ENCODE measurements at regions not wholly inside any gene's neighbourhood (a gene's known extent, or its start where the extent isn't known, plus 50 kb on each side); places are given as distances from the start of the nearest gene placed in this dataset.
"Not testable (repeated sequence)": the region's sequence is repeated elsewhere in the genome, so short reads cannot be mapped to it uniquely, and the experiment has no call there.

- Histone ChIP-seq H3K36me3 (ENCODE audit: insufficient read depth, low read length) (no peaks in the 10 kb centered on the region), H3K9ac (ENCODE audit: insufficient read length) (no peak overlapping the region), H3K4me3 (no peak overlapping the region), H3K9me3 (ENCODE audit: low read depth, low read length) (no peaks in the 10 kb centered on the region), H3K27ac (no peak overlapping the region)
- TF ChIP-seq FOXP2 (optimal IDR thresholded peaks at IDR 0.05; ENCODE audit: control extremely low read depth, extremely low read length, insufficient read depth) = no peak
- no peak for TF ChIP-seq EZH2 (IDR thresholded peaks at IDR 0.05)
- no peak for TF ChIP-seq POLR2AphosphoS5 (IDR thresholded peaks at IDR 0.05; ENCODE audit: borderline replicate concordance, low read depth, low read length)
- no peak for DNase-seq (ENCODE audit: low read depth, low spot score)
These were observed 85.4 kb upstream of the SMARCA2 start for GRCh38 chr9:1929722-1930244.

DNA sequence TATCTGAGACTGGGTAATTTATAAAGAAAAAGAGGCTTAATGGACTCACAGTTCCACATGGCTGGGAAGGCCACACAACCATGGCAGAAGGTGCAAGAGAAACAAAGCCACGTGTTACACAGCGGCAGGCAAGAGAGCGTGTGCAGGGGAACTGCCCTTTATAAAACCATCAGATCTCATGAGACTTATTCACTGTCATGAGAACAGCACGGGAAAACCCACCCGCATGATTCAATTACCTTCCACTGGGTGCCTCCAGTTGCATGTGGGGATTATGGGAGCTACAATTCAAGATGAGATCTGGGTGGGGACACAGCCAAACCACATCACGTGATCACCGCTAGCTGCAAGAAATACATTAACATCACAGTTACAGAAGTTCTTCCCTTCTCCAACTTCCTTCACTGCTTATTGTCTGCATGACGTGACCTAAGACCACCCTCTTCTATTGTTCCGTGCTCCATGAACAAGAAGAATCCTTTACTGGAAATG is 84.9 kb upstream of the SMARCA2 start:
- H3K9ac ChIP-seq (ENCODE audit: insufficient read length) = not testable (repeated sequence)

DNA sequence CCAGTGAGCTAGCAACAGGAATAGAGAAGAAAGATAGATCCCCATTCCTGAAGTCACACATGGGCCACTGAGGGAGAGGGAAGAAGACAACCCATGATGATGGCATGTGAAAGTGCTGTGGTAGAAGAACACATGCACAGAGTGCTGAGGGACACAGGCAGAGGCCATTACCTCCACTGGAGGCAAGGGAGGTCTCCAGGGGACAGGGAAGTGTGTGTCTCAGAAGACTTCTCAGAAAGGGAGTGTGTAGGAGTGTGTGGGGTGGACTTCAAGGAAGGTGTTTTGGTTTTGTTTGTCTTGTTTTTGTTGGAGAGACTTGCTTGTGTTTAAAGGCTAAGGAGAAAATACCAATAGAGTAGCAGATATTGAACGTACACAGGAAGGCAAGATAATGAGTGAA is 77.0 kb upstream of the SMARCA2 start:
- Histone ChIP-seq H3K9me3 (ENCODE audit: low read depth, low read length) (no peaks in the 10 kb centered on the region), H3K4me3 (no peak overlapping the region), H3K9ac (ENCODE audit: insufficient read length) (no peak overlapping the region), H3K36me3 (ENCODE audit: insufficient read depth, low read length) (no peaks in the 10 kb centered on the region), H3K27ac (no peak overlapping the region)
- TF ChIP-seq FOXP2 (optimal IDR thresholded peaks at IDR 0.05; ENCODE audit: control extremely low read depth, extremely low read length, insufficient read depth) (no peak), POLR2AphosphoS5 (IDR thresholded peaks at IDR 0.05; ENCODE audit: borderline replicate concordance, low read depth, low read length) (no peak), EZH2 (IDR thresholded peaks at IDR 0.05) (no peak)
- no peak for DNase-seq (ENCODE audit: low read depth, low spot score)

More for the DNA sequence above, 84.9 kb upstream of the SMARCA2 start:
- not testable (repeated sequence) for H3K9me3 ChIP-seq (ENCODE audit: low read depth, low read length); H3K4me3 ChIP-seq; H3K27ac ChIP-seq; DNase-seq (ENCODE audit: low read depth, low spot score); H3K36me3 ChIP-seq (ENCODE audit: insufficient read depth, low read length)

GRCh38 chr9:1938675-1939170 is 76.4 kb upstream of the SMARCA2 start:
- Histone ChIP-seq H3K9ac (ENCODE audit: insufficient read length) (no peak overlapping the region), H3K27ac (no peak overlapping the region), H3K9me3 (ENCODE audit: low read depth, low read length) (no peaks in the 10 kb centered on the region), H3K36me3 (ENCODE audit: insufficient read depth, low read length) (no peaks in the 10 kb centered on the region), H3K4me3 (no peak overlapping the region)
- DNase-seq (ENCODE audit: low read depth, low spot score) = no peak
- TF ChIP-seq POLR2AphosphoS5 (IDR thresholded peaks at IDR 0.05; ENCODE audit: borderline replicate concordance, low read depth, low read length) (no peak), EZH2 (IDR thresholded peaks at IDR 0.05) (no peak), FOXP2 (optimal IDR thresholded peaks at IDR 0.05; ENCODE audit: control extremely low read depth, extremely low read length, insufficient read depth) (no peak)

DNA sequence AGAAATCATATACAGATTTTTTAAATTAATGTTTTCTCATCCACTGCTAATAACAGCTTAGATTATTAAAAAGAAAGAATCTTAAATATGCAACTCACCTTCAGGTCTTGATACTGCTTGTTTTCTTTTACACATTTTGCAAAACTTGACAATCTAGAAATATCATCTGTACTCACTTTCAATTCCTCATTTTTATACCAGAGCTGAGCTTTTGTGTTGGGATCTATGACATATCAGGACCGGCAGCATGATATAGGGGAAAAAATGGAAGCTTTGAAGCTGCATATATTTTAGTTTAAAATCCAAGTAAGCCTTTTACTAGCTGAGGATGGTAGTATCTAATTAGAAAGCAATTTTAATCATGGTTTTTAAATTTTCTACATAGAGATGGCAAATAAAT is 75.7 kb upstream of the SMARCA2 start:
- TF ChIP-seq EZH2 (IDR thresholded peaks at IDR 0.05) = no peak
- TF ChIP-seq FOXP2 (optimal IDR thresholded peaks at IDR 0.05; ENCODE audit: control extremely low read depth, extremely low read length, insufficient read depth) = no peak
- TF ChIP-seq POLR2AphosphoS5 (IDR thresholded peaks at IDR 0.05; ENCODE audit: borderline replicate concordance, low read depth, low read length) = no peak
- Histone ChIP-seq H3K4me3 (no peak overlapping the region), H3K27ac (no peak overlapping the region), H3K36me3 (ENCODE audit: insufficient read depth, low read length) (no peaks in the 10 kb centered on the region), H3K9ac (ENCODE audit: insufficient read length) (no peak overlapping the region), H3K9me3 (ENCODE audit: low read depth, low read length) (no peaks in the 10 kb centered on the region)
- no peak for DNase-seq (ENCODE audit: low read depth, low spot score)

GRCh38 chr9:1939926-1940368 is 75.2 kb upstream of the SMARCA2 start:
- TF ChIP-seq FOXP2 (optimal IDR thresholded peaks at IDR 0.05; ENCODE audit: control extremely low read depth, extremely low read length, insufficient read depth) (no peak), POLR2AphosphoS5 (IDR thresholded peaks at IDR 0.05; ENCODE audit: borderline replicate concordance, low read depth, low read length) (no peak), EZH2 (IDR thresholded peaks at IDR 0.05) (no peak)
- no peak for DNase-seq (ENCODE audit: low read depth, low spot score)
- H3K4me3 ChIP-seq = no peak overlapping the region
- no peaks in the 10 kb centered on the region for H3K9me3 ChIP-seq (ENCODE audit: low read depth, low read length)
- H3K27ac ChIP-seq = no peak overlapping the region
- no peak overlapping the region for H3K9ac ChIP-seq (ENCODE audit: insufficient read length)
- no peaks in the 10 kb centered on the region for H3K36me3 ChIP-seq (ENCODE audit: insufficient read depth, low read length)

GRCh38 chr9:1941989-1942388 is 73.2 kb upstream of the SMARCA2 start:
- no peak for DNase-seq (ENCODE audit: low read depth, low spot score)
- no peaks in the 10 kb centered on the region for H3K9me3 ChIP-seq (ENCODE audit: low read depth, low read length)
- H3K36me3 ChIP-seq (ENCODE audit: insufficient read depth, low read length) = no peaks in the 10 kb centered on the region
- no peak overlapping the region for H3K4me3 ChIP-seq
- no peak overlapping the region for H3K27ac ChIP-seq
- H3K9ac ChIP-seq (ENCODE audit: insufficient read length) = no peak overlapping the region
- no peak for TF ChIP-seq EZH2 (IDR thresholded peaks at IDR 0.05)
- TF ChIP-seq POLR2AphosphoS5 (IDR thresholded peaks at IDR 0.05; ENCODE audit: borderline replicate concordance, low read depth, low read length) = no peak
- TF ChIP-seq FOXP2 (optimal IDR thresholded peaks at IDR 0.05; ENCODE audit: control extremely low read depth, extremely low read length, insufficient read depth) = no peak

DNA sequence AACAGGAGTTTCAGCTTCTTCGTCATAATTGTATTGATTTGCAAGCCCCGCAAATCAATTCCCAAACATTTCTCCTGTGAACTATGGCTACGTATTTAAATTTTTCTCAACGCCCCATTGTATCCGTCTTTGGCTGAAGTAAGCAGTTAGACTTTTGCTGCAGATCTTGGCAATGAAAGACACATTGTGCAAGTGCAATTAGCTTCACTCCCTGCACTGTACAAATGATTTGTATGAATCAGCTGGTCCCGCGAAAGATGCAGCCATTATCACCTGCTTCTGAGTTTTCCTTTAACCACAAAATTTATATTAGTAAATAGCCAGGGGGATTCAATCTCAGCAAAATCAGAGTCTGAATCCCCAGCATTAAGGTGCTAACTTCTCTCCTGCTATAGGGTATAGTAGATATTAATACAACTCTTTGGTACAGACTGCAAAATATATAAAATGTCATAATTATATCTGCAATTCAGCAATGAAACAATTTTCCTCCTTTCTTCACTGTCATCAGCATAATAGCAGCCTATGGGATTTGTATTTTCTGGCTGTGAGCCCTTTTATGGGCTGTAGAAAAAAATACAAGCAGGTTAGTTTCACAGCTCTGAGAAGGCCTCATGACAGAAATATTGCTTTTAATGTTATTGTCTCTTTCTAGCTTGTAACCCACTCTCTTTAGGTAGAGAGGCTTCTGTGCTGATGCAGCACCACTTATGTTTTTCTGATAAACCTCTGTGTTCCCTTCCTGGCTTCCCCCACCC is 68.4 kb upstream of the SMARCA2 start:
- DNase-seq (ENCODE audit: low read depth, low spot score) = no peak
- H3K4me3 ChIP-seq = no peak overlapping the region
- TF ChIP-seq FOXP2 (optimal IDR thresholded peaks at IDR 0.05; ENCODE audit: control extremely low read depth, extremely low read length, insufficient read depth) = no peak
- TF ChIP-seq POLR2AphosphoS5 (IDR thresholded peaks at IDR 0.05; ENCODE audit: borderline replicate concordance, low read depth, low read length) = no peak
- no peak for TF ChIP-seq EZH2 (IDR thresholded peaks at IDR 0.05)
- no peak overlapping the region for H3K27ac ChIP-seq
- no peaks in the 10 kb centered on the region for H3K36me3 ChIP-seq (ENCODE audit: insufficient read depth, low read length)
- no peak overlapping the region for H3K9ac ChIP-seq (ENCODE audit: insufficient read length)
- H3K9me3 ChIP-seq (ENCODE audit: low read depth, low read length) = no peaks in the 10 kb centered on the region
